Islet of Langerhans (tissue), 1 donor: ENCODE measurements at regions not wholly inside any gene's neighbourhood (a gene's known extent, or its start where the extent isn't known, plus 50 kb on each side); places are given as distances from the start of the nearest gene placed in this dataset.

Experiments used
- FAIRE-seq: peaks from one replicate; lab custom pipeline; 2011; peaks lifted over from hg19 to GRCh38; lab: Jason Lieb, UNC

DNA sequence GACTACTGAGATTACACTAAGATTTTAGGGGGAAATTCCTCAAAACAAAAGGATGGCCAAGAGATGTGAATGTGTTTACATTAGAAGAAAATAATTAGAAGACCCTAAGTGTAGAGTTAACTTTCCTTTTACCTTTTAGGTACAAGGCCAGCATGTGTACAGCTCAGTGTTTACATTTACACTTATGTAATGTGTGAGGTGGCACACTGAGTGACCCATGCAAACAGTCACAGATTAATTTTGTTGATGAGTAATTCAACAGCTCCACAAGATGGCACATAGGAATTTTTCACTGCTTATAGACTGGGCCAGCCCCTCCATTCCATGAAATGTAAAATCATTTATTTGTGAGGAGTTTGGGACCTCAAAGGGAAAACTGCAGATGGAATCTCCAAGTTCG is 90.1 kb upstream of the SLC12A2 start:
- no peak for FAIRE-seq

DNA sequence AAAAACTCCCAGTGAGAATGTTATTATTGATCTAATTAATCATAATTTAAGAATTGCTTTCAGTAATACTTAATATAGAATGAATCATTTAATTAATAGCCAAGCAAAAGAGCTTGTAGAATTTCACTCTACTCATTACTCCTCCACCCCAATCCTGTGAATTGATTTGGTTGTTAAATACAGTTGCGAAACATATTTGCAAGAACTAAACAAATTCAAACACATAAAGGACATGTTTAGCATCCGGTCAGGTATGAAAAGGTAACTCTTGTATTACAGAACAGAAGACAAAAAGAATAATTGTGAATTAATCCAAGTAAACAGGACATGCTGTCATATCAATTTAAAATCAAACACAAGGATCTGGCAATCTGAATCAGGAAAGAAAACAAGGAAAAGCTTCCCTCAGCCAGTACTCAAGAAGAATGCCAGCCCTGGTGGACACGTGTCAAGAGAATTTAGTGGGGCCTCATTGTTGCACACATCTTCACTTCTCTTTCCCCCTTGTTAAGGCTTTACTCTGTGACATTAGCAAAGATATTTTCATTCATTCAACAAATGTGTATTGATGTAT is 89.4 kb upstream of the SLC12A2 start:
- FAIRE-seq = no peak

DNA sequence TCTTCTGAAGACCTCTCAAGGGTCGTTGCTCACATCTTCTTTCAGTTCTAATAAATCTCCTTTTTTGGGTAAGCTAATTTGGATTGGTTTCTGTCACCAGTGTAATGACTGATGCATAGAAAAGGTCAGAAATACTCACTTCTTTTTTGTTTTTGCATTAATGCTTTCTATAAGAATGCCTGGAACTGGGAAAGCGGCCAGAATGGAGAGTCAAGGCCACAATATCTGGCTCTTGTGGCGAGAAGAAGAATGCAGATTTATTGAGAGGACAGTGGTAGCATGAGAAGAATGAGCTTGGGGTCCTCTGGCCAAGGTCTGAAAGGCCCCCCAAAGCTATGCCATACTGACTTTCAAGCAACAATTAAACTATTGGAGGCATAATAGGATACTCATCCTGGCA is 88.0 kb upstream of the SLC12A2 start:
- FAIRE-seq = no peak

DNA sequence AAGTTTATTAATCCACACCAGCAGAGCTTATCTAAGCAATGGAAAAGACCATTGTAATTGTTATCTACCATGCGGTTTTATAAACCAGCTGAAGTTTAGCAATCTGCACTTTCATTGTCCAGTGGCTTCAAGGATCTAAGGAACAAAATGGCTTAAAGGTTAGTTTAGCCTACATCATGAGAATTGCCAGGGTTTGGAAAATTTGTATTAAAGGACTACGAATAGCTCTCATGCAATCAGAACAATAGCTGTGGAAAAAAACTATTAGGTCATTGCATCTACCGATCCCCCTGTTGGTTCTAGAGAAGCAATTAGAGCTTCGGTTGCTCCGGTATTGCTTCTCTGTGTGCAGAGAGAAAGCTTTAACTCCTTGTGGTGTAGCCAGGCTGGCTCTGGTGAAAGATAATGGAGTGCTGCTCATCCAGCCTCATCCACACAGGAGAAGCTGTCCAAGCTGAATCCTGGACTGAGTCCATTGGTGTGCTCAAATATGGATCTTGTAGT is 86.3 kb upstream of the SLC12A2 start:
- no peak for FAIRE-seq

DNA sequence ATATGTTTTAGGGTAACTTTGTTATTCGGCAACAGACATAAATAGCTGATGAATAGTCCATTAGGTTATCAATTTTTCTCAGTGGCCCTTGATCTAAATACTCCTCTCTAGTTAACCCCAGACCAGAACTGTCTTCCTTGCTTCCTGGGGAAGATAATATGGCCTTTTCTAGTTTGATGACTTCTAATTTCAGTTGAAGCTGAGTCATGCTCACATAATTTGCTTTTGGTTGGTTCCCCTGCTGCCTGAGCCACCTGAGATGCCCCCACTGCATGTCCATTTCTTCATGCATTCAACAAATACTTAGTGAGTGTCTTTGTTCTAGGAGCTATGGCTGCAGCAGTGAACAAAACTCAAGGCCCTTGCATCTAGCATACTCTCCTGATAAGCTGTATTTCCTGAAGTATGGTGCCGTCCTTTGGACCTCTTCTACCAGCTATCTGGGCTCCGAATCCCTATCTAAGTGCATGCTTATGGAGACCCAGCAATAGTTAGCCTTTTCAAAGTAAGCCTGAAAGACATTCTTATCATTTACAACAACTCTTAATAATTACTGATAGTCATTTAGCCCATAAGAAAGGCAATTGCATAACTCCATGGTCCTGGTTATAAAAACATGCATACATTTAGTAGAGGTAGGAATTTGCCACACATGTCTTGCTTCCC is 84.5 kb upstream of the SLC12A2 start:
- FAIRE-seq = no peak

DNA sequence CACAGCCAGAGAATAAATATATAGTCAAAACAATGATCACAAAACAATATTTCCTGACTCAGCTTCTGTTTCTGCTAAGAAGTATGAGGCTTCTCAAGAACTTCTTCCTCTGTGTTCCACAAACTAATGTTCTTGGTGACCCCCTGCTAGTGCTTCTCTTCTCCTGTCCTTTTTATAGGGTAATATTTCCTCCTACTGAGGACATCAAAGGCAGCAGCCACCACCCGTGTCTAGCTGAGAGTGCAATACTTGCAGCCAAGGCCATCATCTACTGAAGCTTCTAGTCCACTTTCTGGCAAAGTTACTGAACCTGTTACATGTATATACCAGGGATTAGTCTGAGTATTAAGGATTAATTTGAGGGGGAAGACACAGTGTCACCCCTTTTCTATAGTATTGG is 83.7 kb upstream of the SLC12A2 start:
- FAIRE-seq = no peak

DNA sequence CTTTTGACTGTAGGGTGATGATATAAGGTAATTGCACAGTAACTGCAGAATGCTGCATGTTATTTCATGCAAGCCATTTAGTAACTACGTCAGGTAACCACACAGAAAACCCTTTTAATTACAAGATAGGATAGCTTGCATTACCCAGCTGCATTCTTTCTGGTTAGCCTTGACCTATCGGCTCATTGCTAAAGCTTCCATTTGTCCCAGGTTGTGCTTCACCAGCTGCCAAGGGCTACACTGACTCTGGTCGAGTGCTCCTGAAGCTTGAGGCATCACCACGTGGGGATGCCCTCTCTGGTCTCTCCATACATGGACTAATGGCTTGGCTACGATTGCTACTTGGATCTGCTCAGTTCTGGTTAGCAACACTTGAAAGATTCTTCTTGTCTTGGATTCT is 81.1 kb upstream of the SLC12A2 start:
- no peak for FAIRE-seq

DNA sequence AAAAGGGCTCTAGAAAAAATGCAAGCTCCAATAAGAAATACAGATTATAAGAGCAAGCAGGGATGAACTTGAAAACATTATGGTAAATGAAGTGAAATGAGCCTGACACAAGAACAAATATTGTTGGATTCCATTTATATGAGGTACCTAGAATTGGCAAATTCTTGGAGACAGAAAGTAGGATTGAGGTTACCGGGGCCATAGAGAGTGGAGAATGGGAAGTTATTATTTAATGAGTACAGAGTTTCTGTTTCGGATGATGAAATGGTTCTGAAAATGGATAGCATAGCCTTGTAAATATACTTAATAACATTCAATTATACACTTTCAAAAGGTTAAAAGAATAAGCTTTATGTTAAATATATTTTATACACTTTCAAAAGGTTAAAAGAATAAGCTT is 75.6 kb upstream of the SLC12A2 start:
- peak; percentile 68 for FAIRE-seq

DNA sequence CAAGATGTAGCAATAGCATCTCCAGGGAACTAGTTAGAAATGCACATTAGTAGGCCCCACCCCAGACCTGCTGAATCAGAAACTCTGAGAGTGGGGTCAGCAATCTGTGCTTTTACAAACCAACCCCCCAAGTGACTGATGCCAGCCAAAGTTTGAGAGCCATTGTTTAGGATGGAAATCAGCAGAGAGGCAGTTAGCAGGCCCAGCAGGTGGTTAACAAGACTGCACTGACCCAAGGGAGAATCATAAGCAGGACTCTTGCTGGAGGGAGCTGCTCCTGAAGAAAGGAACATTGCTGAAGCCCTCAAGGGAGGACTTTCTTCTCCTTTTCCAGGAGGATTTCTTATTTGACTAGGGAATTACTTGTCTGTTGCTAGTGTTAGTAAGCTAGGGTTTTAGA is 74.2 kb upstream of the SLC12A2 start:
- no peak for FAIRE-seq

DNA sequence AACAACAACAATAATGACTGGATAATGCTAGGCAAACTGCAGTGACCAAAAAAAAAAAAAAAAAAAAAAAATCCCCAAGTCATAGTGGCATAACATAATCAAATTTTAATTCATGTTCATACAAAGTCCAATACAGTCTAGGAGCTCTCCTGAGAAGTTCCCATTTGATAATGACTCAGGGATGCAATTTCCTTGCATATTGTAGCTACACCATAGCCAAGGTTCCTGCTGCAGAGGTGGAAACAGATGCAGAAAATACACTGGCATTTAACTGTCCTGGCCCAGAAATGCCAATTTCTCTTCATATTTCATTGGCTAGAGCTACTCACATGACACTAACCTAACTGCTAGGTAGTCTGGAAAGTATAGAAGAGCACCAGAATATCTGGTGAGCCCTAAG is 72.2 kb upstream of the SLC12A2 start:
- no peak for FAIRE-seq

DNA sequence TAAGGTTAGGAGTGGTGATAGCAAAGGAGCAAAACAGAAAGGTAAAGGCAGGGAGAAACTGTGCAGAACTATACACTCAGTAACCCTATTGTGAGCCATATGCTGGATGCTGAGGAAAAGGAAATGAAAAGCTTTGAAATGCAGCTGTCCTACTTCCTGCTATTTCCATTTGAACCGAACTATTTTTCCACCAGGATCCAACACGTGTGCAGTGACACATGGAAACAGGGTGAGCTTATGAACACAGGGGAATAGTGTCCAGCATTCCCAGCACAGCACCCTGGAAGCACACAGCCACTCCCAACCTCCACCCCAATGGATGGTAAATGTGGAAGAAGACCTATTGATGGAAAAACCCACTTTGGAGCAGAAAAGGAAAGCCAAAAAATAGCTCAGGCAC is 69.0 kb upstream of the SLC12A2 start:
- FAIRE-seq = no peak

DNA sequence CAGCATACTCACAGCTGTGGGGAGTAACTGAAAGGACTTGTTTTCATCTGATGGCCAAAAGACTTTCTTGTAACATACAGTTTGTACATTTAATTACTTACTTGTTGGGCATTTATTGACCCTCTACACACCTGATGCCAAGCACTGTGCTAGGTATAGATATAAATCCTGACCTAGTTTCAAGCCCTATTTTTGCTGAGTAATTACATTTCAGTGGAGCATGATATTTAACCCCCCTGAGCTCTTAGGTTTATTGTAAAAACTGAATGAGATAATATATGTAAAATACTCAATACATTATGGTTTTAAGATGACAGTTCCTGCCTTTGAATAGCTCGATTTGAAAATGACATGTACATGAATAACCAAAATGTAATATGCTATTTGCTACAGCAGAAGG is 68.1 kb upstream of the SLC12A2 start:
- FAIRE-seq = no peak

DNA sequence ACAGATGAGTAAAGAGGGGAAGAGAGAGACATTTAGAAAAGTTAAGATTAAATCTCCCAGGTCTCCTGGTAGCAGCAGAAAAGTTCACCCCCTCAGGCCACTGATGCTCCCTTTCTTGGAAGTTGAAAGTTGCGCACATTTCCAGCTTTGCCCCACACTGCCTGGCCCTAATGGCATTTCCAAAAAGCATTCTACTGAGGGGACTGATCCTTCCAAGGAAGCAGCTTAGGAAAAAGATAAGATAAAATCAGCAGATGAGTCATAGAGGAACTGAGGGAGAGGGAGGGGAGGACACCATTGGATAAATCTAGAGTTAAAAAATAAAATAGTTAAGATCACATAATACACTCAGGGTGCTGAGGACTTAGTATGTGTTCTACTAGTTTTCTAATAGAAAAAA is 67.6 kb upstream of the SLC12A2 start:
- no peak for FAIRE-seq

DNA sequence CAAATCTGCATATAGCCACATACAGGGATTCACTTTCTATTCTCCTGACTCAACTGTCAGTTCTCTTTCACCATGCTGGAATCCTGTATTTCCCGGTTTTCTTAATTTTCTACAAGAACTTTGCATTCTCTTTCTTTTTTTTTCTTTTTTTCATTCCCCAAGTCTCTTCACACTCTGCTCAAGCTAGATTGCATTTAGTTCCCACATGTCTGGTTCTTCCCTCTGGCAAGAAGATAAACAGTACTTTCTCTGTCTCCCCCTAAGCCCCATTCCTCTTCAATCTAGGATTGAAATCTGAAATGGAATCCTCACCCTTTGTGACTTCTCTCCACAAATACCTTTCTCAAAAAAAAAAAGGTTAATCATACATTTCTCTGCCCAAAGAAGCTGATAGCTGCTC is 64.2 kb upstream of the SLC12A2 start:
- FAIRE-seq = no peak

DNA sequence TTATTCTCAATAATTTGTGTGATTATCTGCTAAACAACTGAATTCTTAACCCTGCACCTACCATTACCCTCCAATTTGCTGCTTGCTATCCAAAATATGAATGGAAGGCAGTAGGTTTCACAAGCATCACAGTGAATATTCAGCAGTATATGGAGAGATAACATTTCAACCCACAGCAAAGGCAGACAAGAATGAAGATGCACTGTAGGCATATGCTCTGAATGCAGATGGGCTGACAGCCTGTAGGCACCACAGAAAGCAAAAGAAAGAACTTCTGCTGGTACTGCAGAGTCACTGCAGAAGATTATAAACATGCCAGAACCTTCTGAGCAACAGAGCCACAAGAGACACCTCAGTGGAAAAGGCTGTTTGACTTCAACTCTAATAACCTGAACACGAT is 63.6 kb upstream of the SLC12A2 start:
- FAIRE-seq = no peak

DNA sequence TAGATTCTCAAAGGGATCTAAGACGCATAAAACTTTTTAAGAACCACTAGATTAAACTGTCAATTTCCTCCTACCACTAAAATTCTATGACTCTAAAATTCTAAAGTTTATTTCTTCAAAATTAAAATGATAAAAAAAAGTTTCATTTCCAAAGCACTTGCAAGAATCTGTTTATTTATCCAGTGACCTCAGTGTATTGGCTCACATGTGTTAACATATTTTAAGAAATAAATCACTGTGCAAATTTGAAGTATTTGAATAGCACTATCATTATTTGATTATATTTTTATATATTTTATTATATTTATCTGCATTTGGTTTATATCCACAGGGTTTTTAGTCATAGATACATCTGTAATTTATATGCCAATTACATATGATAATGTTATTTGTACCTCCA is 62.2 kb upstream of the SLC12A2 start:
- FAIRE-seq = no peak
